Neural crest cell (in vitro differentiated cells): ENCODE measurements at regions not wholly inside any gene's neighbourhood (a gene's known extent, or its start where the extent isn't known, plus 50 kb on each side); places are given as distances from the start of the nearest gene placed in this dataset.

Experiments used
- DNase-seq: peaks from one replicate; pipeline ENCODE4 v3.0.0; 2021; ENCODE audit warnings: low read depth, mixed read lengths, low spot score
- H3K27ac Mint-ChIP-seq: one replicate; pipeline ENCODE4 v1.8.0; 2021; ENCODE audit warnings: mild to moderate bottlenecking, mixed read lengths; ENCODE audit not compliant: unreplicated experiment
- H3K27me3 Mint-ChIP-seq: 2 replicates; pipeline ENCODE4 v1.8.0; 2021; ENCODE audit warnings: low read depth, mild to moderate bottlenecking, mixed read lengths
- H3K36me3 Mint-ChIP-seq: 2 replicates; pipeline ENCODE4 v1.8.0; 2021; ENCODE audit warnings: low read depth, mild to moderate bottlenecking, mixed read lengths
- H3K4me1 Mint-ChIP-seq: 2 replicates; pipeline ENCODE4 v1.8.0; 2021; ENCODE audit warnings: mixed read lengths
- H3K4me3 Mint-ChIP-seq: one replicate; pipeline ENCODE4 v1.8.0; 2021; ENCODE audit warnings: mild to moderate bottlenecking, mixed read lengths
- H3K9me3 Mint-ChIP-seq: 2 replicates; pipeline ENCODE4 v1.8.0; 2021; ENCODE audit warnings: mixed read lengths
- TF ChIP-seq, protein P1 (sequence below): fragments of 200-600 bp; sonication (generic); conservative IDR thresholded peaks from 2 replicates; pipeline ENCODE4 v1.5.0; 2021; ENCODE audit warnings: antibody characterized with exemption, mild to moderate bottlenecking

DNA sequence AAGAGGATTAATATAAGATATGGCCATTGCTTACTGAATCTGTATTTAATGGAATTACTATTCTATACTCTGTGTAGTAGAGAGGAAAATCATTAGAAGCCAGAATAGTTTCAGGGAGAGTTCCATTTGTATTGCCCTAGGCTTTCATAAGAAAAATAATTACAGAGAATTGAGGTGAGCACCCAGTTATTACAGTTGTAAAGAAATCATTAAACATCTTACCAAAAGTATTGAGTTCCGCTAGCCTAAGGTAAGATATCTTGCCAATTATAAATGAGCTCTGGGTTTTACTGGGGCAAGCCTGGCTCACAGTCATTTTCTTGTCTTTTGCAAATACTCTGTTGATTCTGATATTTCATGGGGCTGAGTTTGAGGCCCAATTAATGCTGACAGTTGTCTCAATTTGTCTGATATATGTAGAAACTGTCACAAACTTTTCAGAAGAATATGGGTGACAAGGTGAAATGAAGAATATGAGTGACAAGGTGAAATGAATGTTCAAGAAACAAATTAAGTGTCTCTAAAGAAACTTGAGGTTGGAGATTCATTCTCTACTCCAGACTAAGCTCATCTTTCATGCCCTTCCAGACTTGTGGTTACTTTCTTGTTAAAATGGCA is 127.8 kb downstream of the PTGER3 start:
- peaks cover 8% of the 10 kb centered on the region for H3K9me3 Mint-ChIP-seq

More for the DNA sequence above, 127.8 kb downstream of the PTGER3 start:
- TF ChIP-seq, protein P1, sequence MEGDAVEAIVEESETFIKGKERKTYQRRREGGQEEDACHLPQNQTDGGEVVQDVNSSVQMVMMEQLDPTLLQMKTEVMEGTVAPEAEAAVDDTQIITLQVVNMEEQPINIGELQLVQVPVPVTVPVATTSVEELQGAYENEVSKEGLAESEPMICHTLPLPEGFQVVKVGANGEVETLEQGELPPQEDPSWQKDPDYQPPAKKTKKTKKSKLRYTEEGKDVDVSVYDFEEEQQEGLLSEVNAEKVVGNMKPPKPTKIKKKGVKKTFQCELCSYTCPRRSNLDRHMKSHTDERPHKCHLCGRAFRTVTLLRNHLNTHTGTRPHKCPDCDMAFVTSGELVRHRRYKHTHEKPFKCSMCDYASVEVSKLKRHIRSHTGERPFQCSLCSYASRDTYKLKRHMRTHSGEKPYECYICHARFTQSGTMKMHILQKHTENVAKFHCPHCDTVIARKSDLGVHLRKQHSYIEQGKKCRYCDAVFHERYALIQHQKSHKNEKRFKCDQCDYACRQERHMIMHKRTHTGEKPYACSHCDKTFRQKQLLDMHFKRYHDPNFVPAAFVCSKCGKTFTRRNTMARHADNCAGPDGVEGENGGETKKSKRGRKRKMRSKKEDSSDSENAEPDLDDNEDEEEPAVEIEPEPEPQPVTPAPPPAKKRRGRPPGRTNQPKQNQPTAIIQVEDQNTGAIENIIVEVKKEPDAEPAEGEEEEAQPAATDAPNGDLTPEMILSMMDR = no peak
- Mint-ChIP-seq H3K36me3 (no peaks in the 10 kb centered on the region), H3K4me3 (no peak overlapping the region), H3K27me3 (no peaks in the 10 kb centered on the region), H3K4me1 (no peaks in the 10 kb centered on the region), H3K27ac (no peak overlapping the region)
- no peak for DNase-seq
